Nephron progenitor cell (in vitro differentiated cells): ENCODE measurements at regions not wholly inside any gene's neighbourhood (a gene's known extent, or its start where the extent isn't known, plus 50 kb on each side); places are given as distances from the start of the nearest gene placed in this dataset.

Experiments used
- DNase-seq: peaks from one replicate; pipeline ENCODE4 v3.0.0; 2021
- H3K27ac Mint-ChIP-seq: 2 replicates; pipeline ENCODE4 v1.8.0; 2021; ENCODE audit warnings: mild to moderate bottlenecking, moderate library complexity, mixed read lengths
- H3K27me3 Mint-ChIP-seq: 2 replicates; pipeline ENCODE4 v1.8.0; 2021; ENCODE audit warnings: mild to moderate bottlenecking, low read depth, mixed read lengths; ENCODE audit not compliant: poor library complexity
- H3K36me3 Mint-ChIP-seq: 2 replicates; pipeline ENCODE4 v1.8.0; 2021; ENCODE audit warnings: low read depth, mixed read lengths
- H3K4me1 Mint-ChIP-seq: 2 replicates; pipeline ENCODE4 v1.8.0; 2021; ENCODE audit warnings: mixed read lengths
- H3K4me3 Mint-ChIP-seq: 2 replicates; pipeline ENCODE4 v1.8.0; 2021; ENCODE audit warnings: mild to moderate bottlenecking, moderate library complexity, mixed read lengths
- H3K9me3 Mint-ChIP-seq: 2 replicates; pipeline ENCODE4 v1.8.0; 2021; ENCODE audit warnings: mild to moderate bottlenecking, moderate library complexity, mixed read lengths
- TF ChIP-seq, protein P1 (sequence below): fragments of 200-600 bp; sonication (generic); IDR thresholded peaks from 2 replicates; pipeline ENCODE4 v1.5.0; 2021; ENCODE audit warnings: antibody characterized with exemption

DNA sequence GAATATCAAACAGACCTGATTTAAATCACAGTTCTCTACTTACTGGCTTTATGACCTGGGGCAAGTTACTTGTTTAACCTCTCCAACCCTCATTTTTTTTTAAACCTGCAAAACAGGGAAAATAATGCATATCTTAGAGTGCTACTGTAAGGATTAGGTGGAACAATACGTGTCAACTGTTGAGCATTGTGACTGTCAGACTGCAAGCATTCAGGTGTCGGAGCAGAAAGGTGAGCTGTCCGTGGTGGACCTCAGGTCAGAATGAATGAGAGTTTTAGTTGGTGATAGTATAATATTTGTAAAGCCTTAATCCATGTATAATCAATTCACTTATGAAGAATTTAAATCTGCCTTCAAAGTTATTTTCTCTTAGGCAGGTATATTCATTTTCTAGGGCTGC, 404.2 kb downstream of the ETNK1 start:
- TF ChIP-seq, protein P1, sequence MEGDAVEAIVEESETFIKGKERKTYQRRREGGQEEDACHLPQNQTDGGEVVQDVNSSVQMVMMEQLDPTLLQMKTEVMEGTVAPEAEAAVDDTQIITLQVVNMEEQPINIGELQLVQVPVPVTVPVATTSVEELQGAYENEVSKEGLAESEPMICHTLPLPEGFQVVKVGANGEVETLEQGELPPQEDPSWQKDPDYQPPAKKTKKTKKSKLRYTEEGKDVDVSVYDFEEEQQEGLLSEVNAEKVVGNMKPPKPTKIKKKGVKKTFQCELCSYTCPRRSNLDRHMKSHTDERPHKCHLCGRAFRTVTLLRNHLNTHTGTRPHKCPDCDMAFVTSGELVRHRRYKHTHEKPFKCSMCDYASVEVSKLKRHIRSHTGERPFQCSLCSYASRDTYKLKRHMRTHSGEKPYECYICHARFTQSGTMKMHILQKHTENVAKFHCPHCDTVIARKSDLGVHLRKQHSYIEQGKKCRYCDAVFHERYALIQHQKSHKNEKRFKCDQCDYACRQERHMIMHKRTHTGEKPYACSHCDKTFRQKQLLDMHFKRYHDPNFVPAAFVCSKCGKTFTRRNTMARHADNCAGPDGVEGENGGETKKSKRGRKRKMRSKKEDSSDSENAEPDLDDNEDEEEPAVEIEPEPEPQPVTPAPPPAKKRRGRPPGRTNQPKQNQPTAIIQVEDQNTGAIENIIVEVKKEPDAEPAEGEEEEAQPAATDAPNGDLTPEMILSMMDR = no peak
- Mint-ChIP-seq H3K4me3 (no peak overlapping the region), H3K4me1 (peaks cover 4% of the 10 kb centered on the region), H3K27ac (no peak overlapping the region), H3K9me3 (no peaks in the 10 kb centered on the region), H3K36me3 (no peaks in the 10 kb centered on the region), H3K27me3 (no peaks in the 10 kb centered on the region)
- DNase-seq = no peak

DNA sequence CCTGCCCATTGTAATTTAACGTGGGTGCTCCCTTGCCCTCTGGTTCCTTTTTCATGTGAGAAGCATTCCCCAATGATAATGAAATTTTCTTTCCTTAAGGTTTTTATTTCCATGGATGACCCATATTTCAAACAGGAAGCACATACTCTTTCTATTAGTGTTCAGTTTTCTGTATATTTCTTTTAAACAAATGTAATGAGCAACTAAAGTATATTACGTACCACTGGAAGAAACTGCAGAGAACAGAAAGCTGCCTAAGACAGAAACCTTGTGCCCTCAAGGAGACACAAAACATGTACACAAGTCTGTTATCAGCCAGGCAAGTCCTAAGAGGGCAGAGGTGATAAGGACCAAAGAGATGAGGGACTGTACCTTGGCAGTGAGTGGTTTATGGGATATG, 414.9 kb downstream of the ETNK1 start:
- Mint-ChIP-seq H3K4me1 (no peaks in the 10 kb centered on the region), H3K4me3 (no peak overlapping the region), H3K27me3 (no peaks in the 10 kb centered on the region), H3K9me3 (no peaks in the 10 kb centered on the region), H3K27ac (no peak overlapping the region), H3K36me3 (no peaks in the 10 kb centered on the region)
- TF ChIP-seq, protein P1 = no peak
- no peak for DNase-seq

DNA sequence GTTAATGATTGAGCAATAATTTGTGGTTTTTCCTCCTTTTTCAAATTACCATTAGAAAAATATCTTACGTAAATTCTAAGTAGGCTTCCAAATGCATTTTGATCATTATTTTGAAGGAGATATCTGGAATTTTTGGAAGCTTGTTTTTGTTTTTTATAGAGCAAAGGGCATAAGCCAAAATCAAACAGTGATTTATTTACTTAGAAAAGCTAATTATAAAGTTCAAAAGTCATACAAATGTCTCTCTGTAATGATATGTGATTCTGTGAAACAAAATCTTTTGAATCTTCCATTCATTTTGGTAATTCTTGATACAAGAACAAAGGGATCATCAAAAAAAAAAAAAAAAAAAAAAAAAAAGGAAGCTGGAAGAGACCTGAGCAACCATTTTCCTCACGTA, 416.8 kb downstream of the ETNK1 start:
- H3K27ac Mint-ChIP-seq = no peak overlapping the region
- H3K4me1 Mint-ChIP-seq = no peaks in the 10 kb centered on the region
- TF ChIP-seq, protein P1 = no peak
- no peak for DNase-seq
- H3K9me3 Mint-ChIP-seq = no peaks in the 10 kb centered on the region
- H3K36me3 Mint-ChIP-seq = no peaks in the 10 kb centered on the region
- no peak overlapping the region for H3K4me3 Mint-ChIP-seq
- H3K27me3 Mint-ChIP-seq = no peaks in the 10 kb centered on the region

DNA sequence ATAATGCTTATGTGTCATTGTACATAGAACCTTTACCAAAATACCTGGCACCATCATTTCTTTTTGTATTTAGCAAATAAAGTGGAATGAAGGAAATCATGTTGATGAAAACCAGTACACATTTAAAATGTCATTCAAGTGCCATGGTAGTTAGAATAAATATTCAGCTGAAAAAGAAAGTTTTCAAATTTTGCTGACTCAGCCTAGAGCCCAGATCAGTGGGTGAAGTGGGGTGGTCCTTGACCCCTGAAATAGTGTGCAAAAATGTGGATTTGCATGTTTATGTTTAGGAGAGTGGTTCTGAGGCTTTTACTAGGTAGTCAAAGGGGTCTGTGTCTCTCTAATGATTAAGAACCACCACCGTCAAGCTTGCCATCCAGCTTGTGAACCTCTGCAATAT, 418.7 kb downstream of the ETNK1 start:
- H3K36me3 Mint-ChIP-seq = no peaks in the 10 kb centered on the region

DNA sequence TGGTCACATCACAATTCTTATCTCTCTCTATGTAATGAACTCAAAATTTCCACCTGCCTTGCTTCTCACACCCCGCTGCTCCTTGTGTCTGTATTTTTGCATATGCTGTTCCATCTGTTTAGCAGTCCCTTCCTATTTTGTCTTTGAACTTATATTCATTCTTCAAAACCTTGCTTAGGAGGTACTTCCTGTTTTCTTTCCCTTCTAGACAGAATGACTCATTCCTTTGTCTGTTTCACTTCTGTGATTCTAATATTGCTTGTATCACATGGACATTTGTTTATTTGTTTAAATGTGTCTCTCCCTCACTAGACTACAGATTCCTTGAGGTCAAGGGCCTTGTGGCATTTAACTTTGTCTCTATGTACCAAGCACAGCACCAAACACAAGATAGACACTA, 424.2 kb downstream of the ETNK1 start:
- H3K36me3 Mint-ChIP-seq = no peaks in the 10 kb centered on the region
- TF ChIP-seq, protein P1 = no peak
- no peak for DNase-seq
- no peaks in the 10 kb centered on the region for H3K4me1 Mint-ChIP-seq
- no peaks in the 10 kb centered on the region for H3K27me3 Mint-ChIP-seq
- H3K4me3 Mint-ChIP-seq = no peak overlapping the region
- no peak overlapping the region for H3K27ac Mint-ChIP-seq
- H3K9me3 Mint-ChIP-seq = no peaks in the 10 kb centered on the region

More for the DNA sequence above, 418.7 kb downstream of the ETNK1 start:
- Mint-ChIP-seq H3K4me1 (no peaks in the 10 kb centered on the region), H3K4me3 (no peak overlapping the region), H3K9me3 (no peaks in the 10 kb centered on the region), H3K27me3 (no peaks in the 10 kb centered on the region), H3K27ac (no peak overlapping the region)
- TF ChIP-seq, protein P1 = no peak
- DNase-seq = no peak

DNA sequence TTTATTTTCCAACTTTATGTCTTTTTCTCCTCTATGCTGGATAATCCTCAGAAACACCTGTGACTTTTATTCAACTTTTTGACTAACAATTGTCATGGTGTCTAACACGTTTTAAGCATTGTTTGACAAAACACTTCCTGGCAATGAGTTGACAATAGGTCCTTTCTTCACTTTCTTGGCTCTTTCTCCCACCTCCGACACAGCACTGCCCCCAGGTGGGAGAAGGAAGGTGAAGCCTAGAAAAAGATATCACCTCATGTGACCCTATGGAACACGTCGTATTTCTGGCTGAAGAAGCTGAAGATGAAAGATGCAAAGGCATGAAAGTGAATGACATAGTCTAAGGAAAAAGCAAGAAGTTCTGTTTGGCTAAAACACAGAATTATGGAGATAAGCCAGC, 430.0 kb downstream of the ETNK1 start:
- no peaks in the 10 kb centered on the region for H3K36me3 Mint-ChIP-seq
- H3K4me3 Mint-ChIP-seq = no peak overlapping the region
- TF ChIP-seq, protein P1 = peak; percentile 40
- no peaks in the 10 kb centered on the region for H3K4me1 Mint-ChIP-seq
- peak; percentile 17 for DNase-seq
- no peaks in the 10 kb centered on the region for H3K27me3 Mint-ChIP-seq
- no peaks in the 10 kb centered on the region for H3K9me3 Mint-ChIP-seq
- H3K27ac Mint-ChIP-seq = no peak overlapping the region
